Loucy (cell line): ENCODE measurements at regions not wholly inside any gene's neighbourhood (a gene's known extent, or its start where the extent isn't known, plus 50 kb on each side); places are given as distances from the start of the nearest gene placed in this dataset.
A peak's percentile ranks its signal among the peaks of the same experiment; 100 is the strongest.

Source experiments
- H2AFZ ChIP-seq: fragments of 200-600 bp; sonication (generic); 2 replicates; pipeline ENCODE4 v1.6.0; 2016; ENCODE audit warnings: antibody characterized with exemption, mild to moderate bottlenecking, low read length, moderate library complexity
- H3F3A ChIP-seq: fragments of 200-600 bp; 2 replicates; pipeline ENCODE4 v1.6.0; 2016; ENCODE audit warnings: antibody characterized with exemption, low read depth, mild to moderate bottlenecking
- H3K27me3 ChIP-seq: fragments of 200-600 bp; sonication (generic); 2 replicates; pipeline ENCODE4 v1.6.1; 2014; ENCODE audit warnings: low read length, mild to moderate bottlenecking; ENCODE audit not compliant: insufficient read depth, poor library complexity, severe bottlenecking
- H3K36me3 ChIP-seq: fragments of 200-600 bp; sonication (generic); 2 replicates; pipeline ENCODE4 v1.6.1; 2016; ENCODE audit warnings: low read length; ENCODE audit not compliant: insufficient read depth
- H3K4me1 ChIP-seq: fragments of 200-600 bp; sonication (generic); 2 replicates; pipeline ENCODE4 v1.5.1; 2014; ENCODE audit warnings: low read length, mild to moderate bottlenecking; ENCODE audit not compliant: insufficient read depth, poor library complexity, severe bottlenecking
- H3K4me2 ChIP-seq: fragments of 200-600 bp; sonication (generic); 2 replicates; pipeline ENCODE4 v1.6.0; 2014; ENCODE audit warnings: antibody characterized with exemption, low read length, low read depth, mild to moderate bottlenecking; ENCODE audit not compliant: poor library complexity, severe bottlenecking
- H3K4me3 ChIP-seq: fragments of 200-600 bp; sonication (generic); 2 replicates; pipeline ENCODE4 v1.5.1; 2014; ENCODE audit warnings: low read length, mild to moderate bottlenecking, mixed read lengths; ENCODE audit not compliant: poor library complexity, severe bottlenecking
- H3K79me2 ChIP-seq: fragments of 200-600 bp; sonication (generic); 2 replicates; pipeline ENCODE4 v1.6.1; 2014; ENCODE audit warnings: low read length; ENCODE audit not compliant: insufficient read depth
- H3K9ac ChIP-seq: fragments of 200-600 bp; sonication (generic); 2 replicates; pipeline ENCODE4 v1.6.0; 2014; ENCODE audit warnings: mild to moderate bottlenecking, low read depth, low read length, moderate library complexity; ENCODE audit not compliant: poor library complexity, severe bottlenecking
- H3K9me2 ChIP-seq: fragments of 200-600 bp; sonication (generic); replicated peaks from 2 replicates; pipeline ENCODE4 v1.6.1; 2016; ENCODE audit warnings: low read depth, low read length, mixed read lengths
- H3K9me3 ChIP-seq: fragments of 200-600 bp; sonication (generic); 2 replicates; pipeline ENCODE4 v1.6.1; 2014; ENCODE audit warnings: mild to moderate bottlenecking, antibody characterized with exemption, low read length, low read depth; ENCODE audit not compliant: insufficient read depth
- H4K20me1 ChIP-seq: fragments of 200-600 bp; sonication (generic); 2 replicates; pipeline ENCODE4 v1.6.0; 2014; ENCODE audit warnings: antibody characterized with exemption, low read length, mild to moderate bottlenecking; ENCODE audit not compliant: insufficient read depth, poor library complexity, severe bottlenecking
- EZH2phosphoT487 ChIP-seq: fragments of 200-600 bp; IDR thresholded peaks from 2 replicates; pipeline ENCODE4 v1.6.1; 2018; ENCODE audit warnings: antibody characterized with exemption, mild to moderate bottlenecking, moderate library complexity, borderline replicate concordance
- TF ChIP-seq, protein P1 (sequence below): fragments of 200-600 bp; sonication (generic); conservative IDR thresholded peaks from 2 replicates; pipeline ENCODE4 v1.5.1; 2014; ENCODE audit warnings: mild to moderate bottlenecking, antibody characterized with exemption, low read length

DNA sequence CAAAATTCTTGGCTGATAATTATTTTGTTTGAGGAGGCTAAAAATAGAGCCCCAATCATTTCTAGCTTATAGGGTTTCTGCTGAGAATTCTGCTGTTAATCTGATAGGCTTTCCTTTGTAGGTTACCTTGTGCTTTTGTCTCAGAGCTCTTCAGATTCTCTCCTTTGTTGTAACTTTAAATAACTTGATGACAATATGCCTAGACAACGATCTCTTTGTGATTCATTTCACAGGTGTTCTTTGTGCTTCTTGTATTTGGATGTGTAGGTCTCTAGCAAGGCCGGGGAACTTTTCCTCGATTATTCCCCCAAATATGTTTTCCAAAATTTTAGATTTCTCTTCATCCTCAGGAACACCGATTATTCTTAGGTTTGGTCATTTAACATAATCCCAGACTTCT is 376.5 kb upstream of the MAN1A1 start:
- no peaks in the 10 kb centered on the region for H3K9me3 ChIP-seq
- no peaks in the 10 kb centered on the region for H3K27me3 ChIP-seq
- TF ChIP-seq EZH2phosphoT487: no peak
- TF ChIP-seq, protein P1, sequence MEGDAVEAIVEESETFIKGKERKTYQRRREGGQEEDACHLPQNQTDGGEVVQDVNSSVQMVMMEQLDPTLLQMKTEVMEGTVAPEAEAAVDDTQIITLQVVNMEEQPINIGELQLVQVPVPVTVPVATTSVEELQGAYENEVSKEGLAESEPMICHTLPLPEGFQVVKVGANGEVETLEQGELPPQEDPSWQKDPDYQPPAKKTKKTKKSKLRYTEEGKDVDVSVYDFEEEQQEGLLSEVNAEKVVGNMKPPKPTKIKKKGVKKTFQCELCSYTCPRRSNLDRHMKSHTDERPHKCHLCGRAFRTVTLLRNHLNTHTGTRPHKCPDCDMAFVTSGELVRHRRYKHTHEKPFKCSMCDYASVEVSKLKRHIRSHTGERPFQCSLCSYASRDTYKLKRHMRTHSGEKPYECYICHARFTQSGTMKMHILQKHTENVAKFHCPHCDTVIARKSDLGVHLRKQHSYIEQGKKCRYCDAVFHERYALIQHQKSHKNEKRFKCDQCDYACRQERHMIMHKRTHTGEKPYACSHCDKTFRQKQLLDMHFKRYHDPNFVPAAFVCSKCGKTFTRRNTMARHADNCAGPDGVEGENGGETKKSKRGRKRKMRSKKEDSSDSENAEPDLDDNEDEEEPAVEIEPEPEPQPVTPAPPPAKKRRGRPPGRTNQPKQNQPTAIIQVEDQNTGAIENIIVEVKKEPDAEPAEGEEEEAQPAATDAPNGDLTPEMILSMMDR: no peak
- H4K20me1 ChIP-seq: no peaks in the 10 kb centered on the region
- no peaks in the 10 kb centered on the region for H3F3A ChIP-seq
- no peak overlapping the region for H3K4me2 ChIP-seq
- no peaks in the 10 kb centered on the region for H3K79me2 ChIP-seq
- H3K9me2 ChIP-seq: no peaks in the 10 kb centered on the region
- no peak overlapping the region for H3K9ac ChIP-seq
- no peak overlapping the region for H3K4me3 ChIP-seq
- H3K4me1 ChIP-seq: no peaks in the 10 kb centered on the region
- H2AFZ ChIP-seq: no peak overlapping the region
- H3K36me3 ChIP-seq: no peaks in the 10 kb centered on the region

DNA sequence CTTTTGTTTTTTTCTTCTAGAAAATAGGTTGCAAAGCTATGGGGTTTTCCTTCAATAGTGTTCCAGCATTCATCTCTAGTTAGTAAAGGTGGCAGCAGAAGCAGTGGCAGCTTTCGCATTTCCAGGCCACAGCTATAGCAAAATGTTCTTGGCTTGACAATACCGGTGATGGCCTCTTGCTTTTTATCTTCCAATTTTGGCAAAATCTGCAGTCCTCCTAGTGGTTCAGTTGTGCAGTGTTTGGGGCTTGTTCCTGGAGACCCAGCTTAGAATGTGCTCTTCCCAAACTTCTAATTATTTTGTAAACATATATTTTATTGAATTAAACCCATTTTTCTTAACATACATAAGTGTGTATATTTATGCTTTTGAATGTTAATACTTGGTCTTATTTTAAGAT is 370.6 kb upstream of the MAN1A1 start:
- H3K79me2 ChIP-seq: no peaks in the 10 kb centered on the region
- no peaks in the 10 kb centered on the region for H4K20me1 ChIP-seq
- no peaks in the 10 kb centered on the region for H3F3A ChIP-seq
- H3K4me1 ChIP-seq: no peaks in the 10 kb centered on the region
- H2AFZ ChIP-seq: no peak overlapping the region
- no peaks in the 10 kb centered on the region for H3K27me3 ChIP-seq
- no peak overlapping the region for H3K4me2 ChIP-seq
- no peaks in the 10 kb centered on the region for H3K36me3 ChIP-seq
- no peak overlapping the region for H3K9ac ChIP-seq
- no peaks in the 10 kb centered on the region for H3K9me2 ChIP-seq
- H3K4me3 ChIP-seq: no peak overlapping the region
- H3K9me3 ChIP-seq: no peaks in the 10 kb centered on the region
- TF ChIP-seq, protein P1: peak; percentile 56
- TF ChIP-seq EZH2phosphoT487: no peak

DNA sequence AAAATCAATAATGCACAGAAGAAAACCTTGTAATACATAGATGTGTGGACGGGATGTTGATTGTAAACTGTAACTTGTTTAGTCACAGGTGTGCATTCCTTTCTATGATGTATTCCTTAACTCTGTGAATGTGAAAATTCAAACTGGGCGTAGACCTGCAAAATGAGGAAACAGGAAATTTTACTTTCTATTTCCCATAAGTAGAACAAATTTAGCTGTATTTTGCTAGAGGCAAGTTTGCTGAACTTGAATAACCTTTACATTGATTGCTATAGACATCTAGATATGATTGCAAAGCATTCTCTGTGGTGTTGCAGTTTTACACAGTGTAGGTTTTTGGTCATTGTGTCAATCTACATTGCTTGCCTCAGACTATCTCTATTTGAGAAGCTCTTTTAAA is 368.4 kb upstream of the MAN1A1 start:
- H3K36me3 ChIP-seq: no peaks in the 10 kb centered on the region
- H3F3A ChIP-seq: no peaks in the 10 kb centered on the region
- no peak overlapping the region for H3K4me3 ChIP-seq
- no peaks in the 10 kb centered on the region for H3K9me3 ChIP-seq
- no peak for TF ChIP-seq EZH2phosphoT487
- TF ChIP-seq, protein P1: no peak
- no peaks in the 10 kb centered on the region for H3K4me1 ChIP-seq
- H3K9me2 ChIP-seq: no peaks in the 10 kb centered on the region
- no peaks in the 10 kb centered on the region for H3K27me3 ChIP-seq
- H3K4me2 ChIP-seq: no peak overlapping the region
- H3K9ac ChIP-seq: no peak overlapping the region
- no peaks in the 10 kb centered on the region for H3K79me2 ChIP-seq
- H2AFZ ChIP-seq: peak overlapping the region; percentile 44; the same call in 1 of the 2 replicates
- no peaks in the 10 kb centered on the region for H4K20me1 ChIP-seq
